NCI-H1436 treated with DMSO at 0.1 percent for 48 hours (cell line): ENCODE measurements at regions not wholly inside any gene's neighbourhood (a gene's known extent, or its start where the extent isn't known, plus 50 kb on each side); places are given as distances from the start of the nearest gene placed in this dataset.
"Not testable (repeated sequence)": the region's sequence is repeated elsewhere in the genome, so short reads cannot be mapped to it uniquely, and the experiment has no call there.

ENCODE experiments used
- DNase-seq: peaks from one replicate; lab custom pipeline; 2025; lab: John Stamatoyannopoulos, UW

DNA sequence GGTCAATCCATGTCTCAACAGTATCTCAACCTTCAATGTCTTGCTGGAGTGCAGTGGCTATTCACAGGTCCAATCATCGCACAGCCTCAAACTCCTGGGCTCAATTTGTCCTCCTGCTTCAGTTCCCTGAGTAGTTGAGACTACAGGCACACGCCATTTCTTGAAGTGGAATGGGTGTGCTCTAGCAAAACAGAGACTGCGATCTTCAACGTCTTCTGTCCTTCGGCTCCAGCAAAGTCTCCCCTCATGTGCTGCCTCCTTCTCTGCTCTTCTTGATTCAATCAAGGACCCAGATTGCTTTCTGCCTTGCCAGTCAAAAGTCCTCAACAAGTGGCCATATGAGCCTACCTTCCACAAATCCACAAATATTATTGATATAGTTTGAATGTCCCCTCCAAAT lies 466.7 kb upstream of the MIR17HG start:
- no peak for DNase-seq

DNA sequence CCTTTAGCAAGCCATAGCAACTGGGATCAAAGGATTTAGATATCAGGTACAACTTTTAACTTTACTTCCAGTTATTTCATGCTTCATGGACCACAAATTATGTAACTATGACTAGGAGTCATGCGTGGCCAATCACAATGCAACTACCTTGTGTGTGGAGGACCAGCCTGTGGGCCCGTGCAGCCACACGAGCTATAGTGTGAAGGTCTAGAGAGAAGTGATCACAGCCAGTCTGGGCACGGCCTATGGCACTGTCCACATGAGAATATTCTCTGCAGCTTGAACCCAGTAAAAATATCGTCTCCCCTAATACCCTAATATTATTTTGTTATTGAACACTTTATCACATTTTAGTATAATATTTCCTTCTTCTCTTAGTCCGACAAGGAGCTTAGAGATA lies 464.9 kb upstream of the MIR17HG start:
- DNase-seq, result no peak

GRCh38 chr13:90883592-90883991 lies 463.9 kb upstream of the MIR17HG start:
- DNase-seq, result no peak

DNA sequence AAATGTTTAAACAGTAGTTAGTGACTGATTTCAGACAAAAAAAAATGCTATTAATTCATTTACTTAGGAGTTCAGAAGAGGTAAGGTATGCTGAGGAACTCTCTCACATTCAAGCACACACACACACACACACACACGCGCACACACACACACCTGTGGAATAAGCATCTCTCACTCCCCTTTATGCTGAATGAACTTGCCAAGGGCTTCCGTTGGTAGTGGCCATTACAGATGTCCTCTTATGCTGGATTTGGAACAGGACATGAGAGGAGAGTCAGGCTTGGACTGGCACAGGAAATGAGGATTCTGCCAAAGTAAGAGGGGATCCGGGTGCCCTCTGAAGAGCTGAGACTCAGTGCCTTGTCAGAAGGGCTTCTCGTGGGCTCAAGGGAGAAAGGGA lies 463.4 kb upstream of the MIR17HG start:
- no peak for DNase-seq

- no peak for DNase-seq
Observed at GRCh38 chr13:90889906-90890834, 457.3 kb upstream of the MIR17HG start.

DNA sequence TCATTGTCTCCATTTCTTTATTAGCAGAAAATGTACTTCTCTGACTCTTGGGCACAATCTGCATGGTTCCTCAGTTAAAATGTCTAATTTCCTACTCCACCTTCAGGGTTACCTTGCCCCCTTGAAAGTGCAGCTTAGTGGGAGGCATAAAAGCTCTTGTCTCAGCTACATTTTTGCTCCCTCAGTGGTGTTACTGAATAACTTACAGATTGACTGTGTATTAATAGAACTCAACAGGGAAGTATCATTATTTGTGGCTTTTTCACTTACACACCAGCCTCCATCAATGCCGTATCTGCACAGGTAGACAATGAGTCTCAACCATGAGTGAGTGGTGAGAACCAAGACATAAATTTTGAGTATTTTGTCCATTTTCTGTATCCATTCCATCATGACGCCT lies 456.2 kb upstream of the MIR17HG start:
- no peak for DNase-seq

DNA sequence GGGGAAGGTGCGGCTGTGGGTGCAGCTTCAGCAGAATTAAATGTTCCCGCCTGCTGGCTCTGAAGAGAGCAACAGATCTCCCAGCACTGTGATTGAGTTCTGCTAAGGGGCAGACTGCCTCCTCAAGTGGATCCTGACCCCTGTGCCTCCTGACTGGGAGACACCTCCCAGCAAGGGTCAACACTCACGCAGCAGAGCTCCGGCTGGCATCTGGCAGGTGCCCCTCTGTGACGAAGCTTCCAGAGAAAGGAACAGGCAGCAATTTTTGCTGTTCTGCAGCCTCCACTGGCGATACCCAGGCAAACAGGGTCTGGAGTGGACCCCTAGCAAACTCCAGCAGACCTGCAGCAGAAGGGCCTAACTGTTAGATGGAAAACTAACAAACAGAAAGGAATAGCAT lies 454.3 kb upstream of the MIR17HG start:
- DNase-seq, result not testable (repeated sequence)

DNA sequence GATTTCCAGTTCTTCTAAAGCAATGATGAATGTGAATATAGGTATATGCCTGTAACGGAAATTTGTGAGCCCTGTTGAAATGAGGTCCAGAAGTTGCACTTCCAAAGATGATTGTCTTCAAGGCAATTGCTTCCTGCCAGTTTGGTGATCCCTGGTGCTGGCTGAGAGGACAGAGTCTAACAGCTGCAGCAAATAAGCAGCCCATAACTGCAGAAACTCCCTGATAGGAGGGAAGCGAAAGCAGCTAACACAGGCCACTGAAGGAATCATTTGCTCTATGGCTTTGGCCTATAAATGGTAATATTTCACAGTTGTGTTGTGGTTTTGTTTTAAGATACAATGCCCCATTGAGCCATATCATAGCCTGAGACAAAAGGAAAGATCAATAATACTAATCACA lies 451.5 kb upstream of the MIR17HG start:
- no peak for DNase-seq

- DNase-seq, result no peak
Observed at GRCh38 chr13:90898811-90899210, 448.7 kb upstream of the MIR17HG start.

DNA sequence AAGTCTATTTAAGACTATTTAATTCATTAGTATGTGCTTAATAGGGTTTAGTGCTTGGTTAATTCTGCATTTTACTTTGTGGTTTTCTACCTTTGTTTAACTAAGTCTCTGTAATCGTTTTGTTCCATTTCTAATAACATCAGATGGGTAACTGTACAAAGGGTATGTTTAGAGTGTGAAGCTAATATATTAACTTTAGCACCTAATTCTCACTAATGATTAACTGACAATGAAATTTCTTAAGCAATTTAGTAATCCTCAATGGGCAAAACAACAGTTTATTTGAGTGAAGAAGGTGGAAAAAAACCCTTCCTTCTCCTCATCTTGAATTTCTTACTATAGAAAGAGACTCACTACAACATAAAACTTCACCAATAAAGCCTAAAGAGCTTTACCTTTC lies 448.1 kb upstream of the MIR17HG start:
- DNase-seq, result no peak

- DNase-seq, result no peak
Observed at GRCh38 chr13:90902255-90902654, 445.2 kb upstream of the MIR17HG start.

GRCh38 chr13:90906554-90906953 lies 440.9 kb upstream of the MIR17HG start:
- no peak for DNase-seq

DNA sequence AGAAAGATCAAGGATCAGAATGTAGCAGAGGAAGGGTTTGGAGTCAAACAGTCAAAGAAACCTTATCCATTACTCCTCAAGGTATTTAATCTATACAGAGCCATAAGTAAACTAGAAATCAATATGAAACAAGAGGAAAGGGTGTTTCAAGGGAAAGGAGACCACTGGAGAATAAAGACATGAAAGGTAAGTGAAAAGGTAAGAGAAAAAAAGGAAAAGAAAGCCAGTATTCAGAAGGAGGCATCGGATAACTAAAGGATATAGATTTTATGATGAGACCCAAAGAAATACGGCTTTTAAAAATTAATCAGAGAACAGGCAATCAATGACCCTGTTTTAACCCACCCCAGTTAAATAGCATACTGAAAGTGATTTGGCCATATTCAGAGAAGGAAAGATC lies 438.7 kb upstream of the MIR17HG start:
- no peak for DNase-seq

DNA sequence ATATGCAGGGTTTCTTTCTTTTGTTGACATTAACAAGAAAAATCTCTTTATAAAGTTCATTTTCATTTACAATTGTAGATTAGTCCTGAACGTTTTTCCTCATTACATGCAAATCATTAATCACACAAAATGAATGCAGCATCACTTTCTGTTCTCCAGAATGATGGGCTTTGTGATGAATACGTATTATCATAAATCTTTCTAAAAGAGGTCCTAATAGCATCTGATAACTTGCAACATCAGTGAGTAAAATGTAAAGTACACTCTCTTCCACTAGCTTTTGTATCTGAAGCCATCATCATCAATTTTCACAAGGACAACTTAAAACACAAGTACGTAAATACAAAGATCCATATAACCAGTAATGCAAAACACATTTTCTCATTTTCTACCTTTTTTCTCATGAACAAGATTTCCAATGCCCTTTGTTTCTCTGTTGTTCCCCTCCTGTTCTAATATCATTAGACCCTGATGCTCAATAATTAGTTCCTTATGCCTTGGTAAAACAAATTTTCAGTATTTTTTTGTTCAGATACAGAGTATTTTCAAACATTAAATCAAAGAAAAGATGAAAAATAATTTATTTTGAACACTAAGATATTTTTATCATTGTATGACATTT lies 437.4 kb upstream of the MIR17HG start:
- no peak for DNase-seq

DNA sequence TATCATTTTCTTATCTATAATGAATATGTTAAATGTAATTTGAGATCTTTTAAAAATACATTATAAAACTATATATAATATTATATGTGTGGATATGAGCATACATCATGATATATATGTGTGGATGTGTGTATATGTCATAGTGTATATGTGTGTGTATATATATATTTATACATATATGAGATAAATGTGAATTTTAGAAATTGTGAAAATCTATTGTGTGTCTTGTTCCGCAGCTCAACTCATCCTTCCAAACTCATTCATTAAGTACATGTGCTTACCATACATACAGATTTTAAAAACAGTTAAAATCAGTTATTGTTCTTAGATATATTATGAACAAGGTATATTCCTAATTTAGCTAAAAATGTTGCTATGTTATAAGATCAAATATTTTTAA lies 435.2 kb upstream of the MIR17HG start:
- DNase-seq, result no peak

- DNase-seq, result no peak
Observed at GRCh38 chr13:90918536-90918935, 429.0 kb upstream of the MIR17HG start.

GRCh38 chr13:90919153-90919552 lies 428.3 kb upstream of the MIR17HG start:
- DNase-seq, result no peak

DNA sequence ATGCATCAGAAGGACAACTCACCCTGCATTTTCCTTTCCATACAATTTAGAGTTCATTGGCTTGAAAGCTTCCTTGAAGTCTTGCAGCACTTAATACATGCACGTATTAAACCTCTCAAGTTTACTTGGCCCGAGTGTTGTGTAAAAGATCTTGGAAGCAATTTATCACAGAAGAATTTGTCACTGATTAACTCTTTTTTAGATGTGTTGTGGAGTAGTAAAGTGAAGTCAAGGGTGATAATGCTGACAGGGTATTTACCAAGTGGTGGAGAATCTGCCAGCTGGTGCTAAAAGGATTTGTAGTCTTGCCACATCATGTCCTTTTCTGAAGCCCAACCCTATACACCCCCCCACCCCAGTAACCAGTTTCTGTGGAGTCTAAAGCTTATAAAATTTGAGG lies 421.0 kb upstream of the MIR17HG start:
- DNase-seq, result no peak

DNA sequence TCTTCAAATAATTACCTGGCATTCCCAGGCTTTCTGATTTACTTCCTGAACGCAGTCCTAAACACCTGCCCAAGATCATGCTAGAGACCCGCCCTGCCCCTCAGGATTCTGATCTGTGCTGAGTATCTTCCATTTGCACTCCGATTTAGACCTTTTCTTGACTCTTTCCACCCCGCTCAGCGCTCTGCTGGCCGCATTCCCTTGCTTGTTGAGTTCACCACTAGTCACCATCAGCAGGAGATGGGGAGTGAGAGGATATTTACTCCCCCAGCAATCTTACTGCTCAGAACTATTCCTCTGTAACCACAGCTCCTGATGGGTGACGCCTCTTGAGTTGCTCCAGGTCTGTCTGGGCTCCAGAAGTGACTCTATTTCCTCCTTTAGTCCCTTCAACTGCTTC lies 419.4 kb upstream of the MIR17HG start:
- no peak for DNase-seq

DNA sequence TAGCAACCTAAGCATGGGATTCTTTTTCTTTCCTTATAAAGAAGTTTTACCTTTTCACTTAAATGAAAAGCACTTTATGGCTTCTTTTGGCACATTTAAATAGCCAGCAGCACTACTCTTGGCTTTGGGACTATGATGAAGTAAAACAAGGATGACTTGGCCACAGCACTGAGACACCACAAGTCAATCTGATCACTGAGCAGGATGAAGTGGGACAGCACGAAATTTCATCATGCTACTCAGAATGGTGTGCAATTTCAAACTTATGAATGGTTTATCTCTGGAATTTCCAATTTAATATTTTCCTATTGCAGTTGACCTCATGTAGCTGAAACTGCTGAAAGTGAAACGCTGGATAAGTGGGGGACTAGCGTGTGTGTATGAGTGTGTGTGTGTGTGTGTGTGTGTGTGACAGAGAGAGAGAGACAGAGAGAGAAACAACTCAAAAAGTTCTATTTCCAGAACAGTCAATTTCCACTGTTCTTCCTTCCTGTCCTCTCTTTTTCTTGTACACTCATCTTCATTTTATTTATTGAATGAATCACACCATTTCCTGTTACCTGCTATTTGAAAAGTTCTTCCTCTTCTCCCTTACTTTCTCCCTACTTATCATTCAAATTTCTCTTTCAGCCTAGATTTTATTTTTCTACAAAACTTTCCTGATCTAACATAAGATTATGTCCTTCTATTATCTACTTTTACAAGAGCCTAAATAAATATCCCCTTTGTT lies 414.2 kb upstream of the MIR17HG start:
- no peak for DNase-seq

GRCh38 chr13:90934741-90935140 lies 412.7 kb upstream of the MIR17HG start:
- no peak for DNase-seq

DNA sequence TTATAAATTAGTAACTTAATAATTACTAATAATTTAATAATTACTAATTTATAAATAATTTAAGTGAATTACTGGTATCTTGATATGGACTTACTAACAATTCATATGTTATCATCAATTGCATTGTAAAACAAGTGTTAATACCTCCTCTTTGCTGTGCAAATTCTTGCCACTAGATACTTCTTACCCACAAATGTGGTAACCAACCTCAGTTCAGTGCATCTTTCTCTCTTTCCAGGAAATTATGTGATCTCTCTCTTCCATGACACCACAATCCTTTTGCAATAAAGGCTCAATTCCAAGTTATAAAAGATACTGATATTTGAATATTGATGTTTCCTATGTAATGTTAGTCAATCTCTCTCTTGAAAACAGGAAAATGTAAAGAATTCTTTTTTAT lies 408.6 kb upstream of the MIR17HG start:
- no peak for DNase-seq

DNA sequence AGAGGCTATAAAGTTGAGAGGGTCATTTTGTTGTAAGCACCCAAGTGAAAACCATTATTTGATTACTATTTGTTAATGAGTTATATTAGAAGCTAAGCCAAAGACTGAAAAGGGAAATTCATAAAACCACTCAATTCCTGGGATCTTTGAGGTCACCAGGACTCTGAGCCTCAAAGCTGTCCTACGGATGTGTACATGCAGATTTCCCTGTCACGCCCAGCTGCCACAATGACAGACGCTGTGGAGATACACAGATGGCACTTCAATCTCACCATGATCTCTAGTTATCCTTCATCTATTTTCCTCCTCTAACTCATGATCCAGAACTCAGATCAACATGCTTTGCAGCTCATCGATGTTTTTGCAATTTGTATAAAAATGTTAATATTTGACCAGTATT lies 403.5 kb upstream of the MIR17HG start:
- DNase-seq, result no peak
